ENCODE measurements at regions not wholly inside any gene's neighbourhood (a gene's known extent, or its start where the extent isn't known, plus 50 kb on each side); places are given as distances from the start of the nearest gene placed in this dataset.
A peak's percentile ranks its signal among the peaks of the same experiment; 100 is the strongest.

- DNase-seq (ENCODE audit: low spot score) = no peak
These were observed 151.7 kb downstream of the DMRT2 start for GRCh38 chr9:1201901-1202300.

- DNase-seq (ENCODE audit: low spot score) = no peak
These were observed 152.5 kb downstream of the DMRT2 start for GRCh38 chr9:1202512-1203280.

- no peak for DNase-seq (ENCODE audit: low spot score)
These were observed 157.5 kb downstream of the DMRT2 start for GRCh38 chr9:1207686-1208085.

GRCh38 chr9:1208157-1208556 lies 158.0 kb downstream of the DMRT2 start:
- DNase-seq (ENCODE audit: low spot score) = no peak

- no peak for DNase-seq (ENCODE audit: low spot score)
These were observed 160.8 kb downstream of the DMRT2 start for GRCh38 chr9:1210954-1211353.

- DNase-seq (ENCODE audit: low spot score) = no peak
These were observed 166.4 kb downstream of the DMRT2 start for GRCh38 chr9:1216532-1216931.

- DNase-seq (ENCODE audit: low spot score) = no peak
These were observed 166.9 kb downstream of the DMRT2 start for GRCh38 chr9:1217076-1217475.

GRCh38 chr9:1219284-1219683 lies 169.1 kb downstream of the DMRT2 start:
- DNase-seq (ENCODE audit: low spot score) = no peak

- DNase-seq (ENCODE audit: low spot score) = no peak
These were observed 171.1 kb downstream of the DMRT2 start for GRCh38 chr9:1221298-1221697.

GRCh38 chr9:1222511-1222910 lies 172.4 kb downstream of the DMRT2 start:
- no peak for DNase-seq (ENCODE audit: low spot score)

GRCh38 chr9:1231998-1232919 lies 182.1 kb downstream of the DMRT2 start:
- DNase-seq (ENCODE audit: low spot score) = peak; percentile 62

- no peak for DNase-seq (ENCODE audit: low spot score)
These were observed 183.4 kb downstream of the DMRT2 start for GRCh38 chr9:1233568-1233967.

GRCh38 chr9:1235650-1236049 lies 185.5 kb downstream of the DMRT2 start:
- no peak for DNase-seq (ENCODE audit: low spot score)

GRCh38 chr9:1236061-1236460 lies 185.9 kb downstream of the DMRT2 start:
- no peak for DNase-seq (ENCODE audit: low spot score)

- DNase-seq (ENCODE audit: low spot score) = no peak
These were observed 188.2 kb downstream of the DMRT2 start for GRCh38 chr9:1238407-1238806.

GRCh38 chr9:1248743-1249142 lies 198.6 kb downstream of the DMRT2 start:
- DNase-seq (ENCODE audit: low spot score) = no peak

- no peak for DNase-seq (ENCODE audit: low spot score)
These were observed 203.2 kb downstream of the DMRT2 start for GRCh38 chr9:1253064-1253979.

- no peak for DNase-seq (ENCODE audit: low spot score)
These were observed 203.9 kb downstream of the DMRT2 start for GRCh38 chr9:1254071-1254470.

- no peak for DNase-seq (ENCODE audit: low spot score)
These were observed 206.0 kb downstream of the DMRT2 start for GRCh38 chr9:1256178-1256577.

GRCh38 chr9:1261266-1261665 lies 211.1 kb downstream of the DMRT2 start:
- DNase-seq (ENCODE audit: low spot score) = no peak

- DNase-seq (ENCODE audit: low spot score) = no peak
These were observed 212.0 kb downstream of the DMRT2 start for GRCh38 chr9:1261879-1262766.
